ENCODE measurements at regions not wholly inside any gene's neighbourhood (a gene's known extent, or its start where the extent isn't known, plus 50 kb on each side); places are given as distances from the start of the nearest gene placed in this dataset.
"Not testable (repeated sequence)": the region's sequence is repeated elsewhere in the genome, so short reads cannot be mapped to it uniquely, and the experiment has no call there.

DNA sequence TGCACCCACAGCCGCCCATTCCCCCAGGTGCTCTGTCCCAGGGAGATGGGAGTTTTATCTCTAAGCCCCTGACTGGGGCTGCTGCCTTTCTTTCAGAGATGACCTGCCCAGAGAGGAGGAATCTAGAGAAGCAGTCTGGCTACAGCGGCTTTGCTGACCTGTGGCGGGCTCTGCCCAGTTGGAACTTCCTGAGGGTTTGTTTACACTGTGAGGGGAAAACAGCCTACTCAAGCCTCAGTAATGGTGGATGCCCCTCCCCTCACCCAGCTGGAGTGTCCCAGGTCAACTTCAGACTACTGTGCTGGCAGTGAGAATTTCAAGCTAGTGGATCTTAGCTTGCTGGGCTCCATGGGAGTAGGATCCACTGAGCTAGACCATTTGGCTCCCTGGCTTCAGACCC is 428.6 kb upstream of the GCFC2 start:
- intact Hi-C loops (cut with DNase I); DNase-seq (ENCODE audit: low spot score): not testable (repeated sequence)

GRCh38 chr2:76128622-76129021 is 417.9 kb upstream of the GCFC2 start:
- no peak for DNase-seq (ENCODE audit: low spot score)
- intact Hi-C loops (cut with DNase I): no loop called here

DNA sequence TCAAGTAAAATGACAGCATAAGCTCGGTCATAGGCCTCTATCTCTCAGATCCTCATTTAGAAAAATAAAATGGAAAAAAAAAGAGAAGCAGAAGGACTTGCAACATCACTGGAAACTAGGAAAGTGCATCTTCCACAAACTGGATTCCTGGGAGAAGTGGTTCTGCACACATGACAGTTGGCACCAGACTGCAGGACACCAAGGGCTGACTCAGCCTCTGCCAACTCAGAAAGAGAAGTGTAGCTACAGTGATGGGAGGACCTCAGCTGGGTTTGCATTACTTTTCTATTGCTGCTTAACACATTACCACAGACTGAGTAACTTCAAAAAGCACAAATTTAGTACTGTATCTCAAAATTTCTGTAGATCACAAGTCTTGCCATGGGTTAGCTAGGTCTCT is 409.5 kb upstream of the GCFC2 start:
- intact Hi-C loops (cut with DNase I): no loop called here
- no peak for DNase-seq (ENCODE audit: low spot score)

DNA sequence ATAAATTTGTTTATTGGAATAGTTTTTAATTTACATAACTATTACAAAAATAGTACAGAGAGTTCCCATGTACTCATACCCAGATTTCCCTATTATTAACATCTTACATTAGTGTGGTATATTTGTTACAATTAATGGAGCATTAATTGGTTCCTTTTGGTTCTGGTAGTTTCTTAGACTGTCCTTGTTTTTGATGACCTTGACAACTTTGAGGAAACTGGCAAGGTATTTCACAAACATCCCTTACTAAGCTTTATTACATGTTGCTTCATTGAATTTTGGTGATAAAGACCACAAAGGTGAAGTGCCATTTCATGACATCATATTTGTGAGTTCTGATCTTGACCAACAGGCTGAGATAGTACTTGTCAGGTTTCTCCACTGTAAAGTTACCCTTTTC is 379.0 kb upstream of the GCFC2 start:
- no peak for DNase-seq (ENCODE audit: low spot score)

DNA sequence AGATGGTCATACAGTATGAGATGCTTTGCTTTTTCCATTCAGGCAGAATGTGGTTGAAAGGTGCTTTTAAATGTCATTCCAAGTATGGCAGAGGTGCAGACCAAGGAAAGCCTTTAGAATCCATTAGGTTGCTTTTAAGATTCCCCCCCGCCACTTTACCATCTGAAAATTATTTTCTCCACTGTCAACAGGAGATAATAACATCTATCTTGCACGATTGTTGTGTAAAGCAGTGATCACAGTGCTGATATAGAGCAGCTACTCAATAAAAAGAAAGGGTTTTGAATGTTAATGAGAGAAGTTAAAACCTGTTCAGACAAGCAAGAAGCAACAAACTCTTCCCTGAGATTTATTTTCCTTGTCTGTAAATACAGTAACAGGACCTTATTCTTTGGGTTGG is 372.5 kb upstream of the GCFC2 start:
- DNase-seq (ENCODE audit: low spot score): no peak
- intact Hi-C loops (cut with DNase I): no loop called here

More for the DNA sequence above, 379.0 kb upstream of the GCFC2 start:
- intact Hi-C loops (cut with DNase I): no loop called here

DNA sequence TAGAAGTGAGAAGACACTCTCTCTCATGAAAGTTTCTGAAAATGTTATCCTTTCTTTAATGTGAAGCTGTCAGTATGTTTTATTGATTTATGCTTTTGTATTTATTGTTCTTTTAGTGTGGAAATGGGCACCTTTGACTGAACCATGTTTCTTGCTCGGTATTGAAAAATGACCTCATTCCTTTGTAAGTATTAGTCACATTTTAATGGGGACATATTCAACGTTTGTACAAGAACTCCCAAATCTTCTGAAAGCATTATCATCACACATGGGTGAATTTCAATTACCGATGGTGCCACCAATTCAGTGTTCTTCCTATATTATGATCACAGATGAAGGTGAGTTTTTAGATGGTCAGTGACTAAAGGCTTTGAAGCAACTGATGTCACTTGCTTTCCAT is 371.8 kb upstream of the GCFC2 start:
- no peak for DNase-seq (ENCODE audit: low spot score)
- intact Hi-C loops (cut with DNase I): no loop called here

GRCh38 chr2:76080154-76080553 is 369.4 kb upstream of the GCFC2 start:
- DNase-seq (ENCODE audit: low spot score): no peak
- intact Hi-C loops (cut with DNase I): no loop called here

DNA sequence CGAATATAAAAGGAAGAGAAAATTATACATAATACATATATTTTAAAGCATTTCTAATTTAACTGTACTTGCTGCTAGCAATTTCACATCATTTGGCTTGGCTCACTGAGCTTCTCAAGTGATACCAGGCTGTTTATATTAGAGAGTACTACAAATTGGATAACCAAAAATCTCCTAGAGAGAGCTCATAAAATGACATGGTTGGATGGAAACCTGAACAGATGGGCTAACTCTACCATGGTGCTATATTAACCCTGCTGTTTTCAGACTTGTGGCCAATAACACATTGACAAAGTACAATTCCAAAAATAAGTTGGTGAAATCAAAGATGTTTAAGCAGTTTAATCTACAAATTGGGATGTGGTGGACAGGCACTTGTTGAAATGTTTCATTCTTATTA is 364.4 kb upstream of the GCFC2 start:
- intact Hi-C loops (cut with DNase I): no loop called here
- no peak for DNase-seq (ENCODE audit: low spot score)

- intact Hi-C loops (cut with DNase I): no loop called here
- no peak for DNase-seq (ENCODE audit: low spot score)
These were observed 363.4 kb upstream of the GCFC2 start for GRCh38 chr2:76073992-76074604.

GRCh38 chr2:76050196-76050595 is 339.5 kb upstream of the GCFC2 start:
- no peak for DNase-seq (ENCODE audit: low spot score)
- intact Hi-C loops (cut with DNase I): no loop called here

GRCh38 chr2:76044701-76045100 is 334.0 kb upstream of the GCFC2 start:
- intact Hi-C loops (cut with DNase I): no loop called here
- no peak for DNase-seq (ENCODE audit: low spot score)

- intact Hi-C loops (cut with DNase I): no loop called here
These were observed 328.8 kb upstream of the GCFC2 start for GRCh38 chr2:76039505-76039904.

DNA sequence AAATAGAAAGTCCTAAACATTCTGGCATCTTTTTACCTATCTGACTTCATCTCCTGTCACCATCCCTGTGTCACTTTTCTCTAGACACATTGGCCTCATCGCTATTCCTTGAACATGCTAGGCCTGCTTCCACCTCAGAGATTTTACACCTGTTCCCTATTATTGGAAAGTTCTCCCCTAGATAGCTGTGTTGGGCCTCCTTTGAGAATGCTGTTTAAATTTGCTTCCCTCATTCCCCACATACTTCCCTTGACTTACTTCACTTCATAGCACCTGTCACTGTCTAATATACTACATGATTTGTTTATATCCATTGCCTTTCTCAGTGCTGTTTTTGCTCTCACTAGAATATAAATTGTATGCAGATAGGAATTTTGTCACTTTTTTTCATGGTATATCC is 317.0 kb upstream of the GCFC2 start:
- no peak for DNase-seq (ENCODE audit: low spot score)
- intact Hi-C loops (cut with DNase I): no loop called here

More at GRCh38 chr2:76039505-76039904, 328.8 kb upstream of the GCFC2 start:
- DNase-seq (ENCODE audit: low spot score): no peak

DNA sequence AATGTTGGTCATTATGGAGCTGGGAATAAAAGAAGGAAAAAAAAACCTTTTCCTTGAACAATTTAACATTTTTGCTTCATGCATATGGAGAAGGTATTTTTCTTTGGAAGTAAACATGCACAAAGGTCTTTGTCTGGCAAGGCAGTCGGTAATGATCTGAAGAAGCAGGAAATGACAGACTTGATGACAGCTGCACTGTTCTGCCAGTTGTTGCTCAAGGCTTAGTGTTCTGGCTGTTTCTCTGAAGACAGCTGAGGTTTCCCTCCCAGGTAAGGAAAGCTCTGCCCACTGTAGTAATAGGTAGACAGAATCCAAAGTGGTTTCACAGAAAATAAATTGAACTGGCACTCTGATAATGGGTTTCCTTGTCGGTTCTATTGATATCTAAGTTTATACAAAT is 308.4 kb upstream of the GCFC2 start:
- intact Hi-C loops (cut with DNase I): no loop called here
- no peak for DNase-seq (ENCODE audit: low spot score)

GRCh38 chr2:76009484-76009883 is 298.8 kb upstream of the GCFC2 start:
- intact Hi-C loops (cut with DNase I): no loop called here
- DNase-seq (ENCODE audit: low spot score): no peak

DNA sequence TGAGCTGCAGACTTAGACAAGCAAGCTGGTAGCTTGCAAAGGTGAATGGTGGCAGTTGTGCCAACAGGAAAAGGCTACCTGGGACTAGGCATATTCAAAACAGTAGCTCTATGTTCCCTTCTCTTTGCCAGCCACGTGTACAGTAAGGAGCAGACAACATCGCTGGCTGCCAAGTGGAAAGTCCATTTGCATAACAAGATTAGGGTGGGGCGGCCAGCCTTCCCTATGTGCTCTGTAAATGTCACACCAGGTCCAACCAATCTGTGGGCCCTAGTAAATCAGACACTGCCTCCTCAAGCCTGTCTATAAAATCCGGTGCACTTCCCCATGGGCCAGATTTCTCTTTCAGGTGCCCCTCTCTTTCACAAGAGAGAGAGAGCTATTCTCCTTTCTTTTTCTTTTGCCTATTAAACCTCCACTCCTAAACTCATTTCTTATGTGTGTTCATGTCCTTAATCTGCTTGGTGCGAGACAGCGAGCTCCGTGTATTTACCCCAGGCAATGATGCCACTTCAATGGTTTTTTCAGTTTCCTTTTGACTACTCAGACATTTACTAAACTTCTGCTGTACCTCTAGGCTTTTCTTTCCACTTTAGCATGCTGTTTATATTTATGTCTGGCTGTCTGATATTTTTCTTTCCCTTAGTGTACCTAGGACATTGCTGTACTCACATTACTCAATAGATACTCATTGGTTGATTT is 297.4 kb upstream of the GCFC2 start:
- intact Hi-C loops (cut with DNase I): no loop called here
- DNase-seq (ENCODE audit: low spot score): no peak

- DNase-seq (ENCODE audit: low spot score): no peak
- intact Hi-C loops (cut with DNase I): no loop called here
These were observed 289.7 kb upstream of the GCFC2 start for GRCh38 chr2:76000425-76000824.

- no peak for DNase-seq (ENCODE audit: low spot score)
- intact Hi-C loops (cut with DNase I): no loop called here
These were observed 287.7 kb upstream of the GCFC2 start for GRCh38 chr2:75998451-75998850.

GRCh38 chr2:75994759-75995158 is 284.0 kb upstream of the GCFC2 start:
- no peak for DNase-seq (ENCODE audit: low spot score)
- intact Hi-C loops (cut with DNase I): no loop called here

DNA sequence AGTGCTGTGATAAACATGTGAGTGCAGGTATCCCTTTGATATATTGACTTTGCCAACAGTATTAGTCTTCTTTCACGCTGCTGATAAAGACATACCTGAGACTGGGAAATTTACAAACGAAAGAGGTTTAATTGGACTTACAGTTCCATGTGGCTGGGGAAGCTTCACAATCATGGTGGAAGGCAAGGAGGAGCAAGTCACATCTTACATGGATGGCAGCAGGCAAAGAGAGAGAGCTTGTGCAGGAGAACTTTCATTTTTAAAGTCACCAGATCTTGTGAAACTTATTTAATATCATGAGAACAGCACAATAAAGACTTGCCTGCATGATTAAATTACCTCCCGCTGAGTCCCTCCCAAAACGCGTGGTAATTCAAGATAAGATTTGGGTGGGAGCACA is 277.9 kb upstream of the GCFC2 start:
- DNase-seq (ENCODE audit: low spot score); intact Hi-C loops (cut with DNase I): not testable (repeated sequence)

GRCh38 chr2:75986617-75987016 is 275.9 kb upstream of the GCFC2 start:
- intact Hi-C loops (cut with DNase I): no loop called here

DNA sequence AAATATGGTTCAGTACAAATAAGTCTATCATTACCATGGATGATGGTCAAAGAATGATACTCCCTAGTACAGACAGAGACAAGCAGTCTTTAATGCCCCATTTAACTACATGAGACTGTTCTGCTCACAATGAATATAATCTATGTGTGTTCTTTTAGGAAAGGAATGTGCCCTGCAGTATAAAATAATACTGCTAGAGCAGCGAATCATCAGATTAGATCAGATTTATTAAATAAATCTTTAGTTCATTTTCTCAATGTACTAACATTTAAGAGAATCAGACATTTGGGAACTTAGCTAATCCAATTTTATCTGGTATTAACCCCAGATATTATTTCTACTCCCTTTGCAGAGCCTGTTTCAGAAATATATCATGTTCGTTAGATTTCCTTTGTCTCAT is 272.0 kb upstream of the GCFC2 start:
- no peak for DNase-seq (ENCODE audit: low spot score)
- intact Hi-C loops (cut with DNase I): no loop called here

More at GRCh38 chr2:75986617-75987016, 275.9 kb upstream of the GCFC2 start:
- DNase-seq (ENCODE audit: low spot score): no peak

All from cardiac septum (tissue), 1 donor.